ENCODE measurements at regions not wholly inside any gene's neighbourhood (a gene's known extent, or its start where the extent isn't known, plus 50 kb on each side); places are given as distances from the start of the nearest gene placed in this dataset.
A peak's percentile ranks its signal among the peaks of the same experiment; 100 is the strongest.

GRCh38 chr12:124096109-124096508 lies 123.1 kb downstream of the ZNF664 start:
- no CpG with 5 or more reads among the region's 15 CpGs for WGBS, 2 donors (ENCODE audit: extremely low coverage in 2 of 2, insufficient read length in 2 of 2, insufficient replicate concordance in 1 of 2)
- peak overlapping the region; percentile 64 for H3K14ac ChIP-seq (ENCODE audit: low read length)
- H4K91ac ChIP-seq (ENCODE audit: low read depth, low read length, poor library complexity), result no peak overlapping the region
- H4K8ac ChIP-seq (ENCODE audit: low read depth, low read length), result no peak overlapping the region
- H3K4me1 ChIP-seq (ENCODE audit: control insufficient read depth in 2 of 2, insufficient read depth in 1 of 2, low read depth in 1 of 2, low read length in 2 of 2), result peaks cover 19 to 24% of the 10 kb centered on the region in 2 donors
- H3K79me1 ChIP-seq (ENCODE audit: low read depth, low read length), result no peaks in the 10 kb centered on the region
- H2AK5ac ChIP-seq (ENCODE audit: low read depth, low read length), result peak overlapping the region; percentile 68
- no peak overlapping the region for H2AFZ ChIP-seq (ENCODE audit: low read length)
- DNase-seq (ENCODE audit: low spot score), result no peak
- H3K4me2 ChIP-seq (ENCODE audit: insufficient read depth, low read length, poor library complexity, severe bottlenecking), result no peak overlapping the region
- H2BK12ac ChIP-seq (ENCODE audit: low read length), result no peak overlapping the region
- H3K4ac ChIP-seq (ENCODE audit: low read length), result no peak overlapping the region
- peak overlapping the region; percentile 15 for H2BK15ac ChIP-seq (ENCODE audit: low read length)
- H3K36me3 ChIP-seq (replicated peaks in 1 of 2; ENCODE audit: control insufficient read depth in 2 of 2, insufficient read depth in 2 of 2, low read length in 2 of 2), result no peaks in the 10 kb centered on the region
- no peak overlapping the region for H2BK5ac ChIP-seq (ENCODE audit: low read length)
- H3K27me3 ChIP-seq (ENCODE audit: control insufficient read depth in 3 of 3, insufficient read depth in 3 of 3, low read depth in 1 of 3, low read length in 3 of 3), result no peaks in the 10 kb centered on the region
- H3K27ac ChIP-seq (replicated peaks; ENCODE audit: low read length), result no peak overlapping the region
- H3K9ac ChIP-seq (ENCODE audit: low read depth, low read length, poor library complexity), result no peak overlapping the region
- peaks cover 7 to 10% of the 10 kb centered on the region in 2 donors for H3K9me3 ChIP-seq (replicated peaks in 1 of 2; ENCODE audit: control insufficient read depth in 2 of 2, insufficient read depth in 1 of 2, low read depth in 1 of 2, low read length in 2 of 2)
- no peak overlapping the region for H2BK120ac ChIP-seq (ENCODE audit: low read depth, low read length)
- H3K23ac ChIP-seq (ENCODE audit: low read depth, low read length, poor library complexity), result no peak overlapping the region
- H3K4me3 ChIP-seq (ENCODE audit: low read length in 2 of 2), result no peak overlapping the region
- H3K18ac ChIP-seq (ENCODE audit: low read length), result peak overlapping the region; percentile 44

DNA sequence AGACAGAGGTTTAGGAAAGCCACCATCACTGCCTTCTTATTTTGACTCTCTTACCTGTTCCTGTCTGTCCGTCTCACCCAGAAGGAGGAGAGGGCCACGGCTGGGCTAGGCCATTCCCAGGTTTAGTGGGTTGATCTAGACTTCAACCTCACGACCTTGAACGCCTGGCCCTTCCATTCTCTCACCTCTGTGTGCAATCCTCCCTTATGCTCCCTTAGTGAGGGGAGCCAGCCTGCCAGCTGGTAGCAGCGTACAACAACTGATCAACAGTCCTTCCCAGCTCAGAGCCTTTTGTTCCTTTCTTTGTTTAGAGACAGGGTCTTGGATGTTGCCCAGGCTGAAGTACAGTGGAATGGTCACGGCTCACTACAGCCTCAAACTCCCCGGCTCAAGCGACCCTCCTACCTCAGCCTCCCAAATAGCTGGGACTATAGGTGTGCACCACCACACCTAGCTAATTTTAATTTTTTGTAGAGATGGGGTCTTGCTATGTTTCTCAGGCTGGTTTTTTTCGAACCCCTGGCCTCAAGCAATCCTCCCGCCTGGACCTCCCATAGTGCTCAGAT lies 123.9 kb downstream of the ZNF664 start:
- no peak overlapping the region for H2BK15ac ChIP-seq (ENCODE audit: low read length)
- no peak overlapping the region for H2AFZ ChIP-seq (ENCODE audit: low read length)
- H3K14ac ChIP-seq (ENCODE audit: low read length), result no peak overlapping the region
- peaks cover 19 to 24% of the 10 kb centered on the region in 2 donors for H3K4me1 ChIP-seq (ENCODE audit: control insufficient read depth in 2 of 2, insufficient read depth in 1 of 2, low read depth in 1 of 2, low read length in 2 of 2)
- no peak overlapping the region for H2BK5ac ChIP-seq (ENCODE audit: low read length)
- H2BK12ac ChIP-seq (ENCODE audit: low read length), result no peak overlapping the region
- H3K9me3 ChIP-seq (replicated peaks in 1 of 2; ENCODE audit: control insufficient read depth in 2 of 2, insufficient read depth in 1 of 2, low read depth in 1 of 2, low read length in 2 of 2), result peaks cover 7 to 10% of the 10 kb centered on the region in 2 donors
- H3K9ac ChIP-seq (ENCODE audit: low read depth, low read length, poor library complexity), result peak overlapping the region; percentile 22
- no peaks in the 10 kb centered on the region for H3K79me1 ChIP-seq (ENCODE audit: low read depth, low read length)
- H3K4me3 ChIP-seq (ENCODE audit: low read length in 2 of 2), result no peak overlapping the region
- DNase-seq (ENCODE audit: low spot score), result no peak
- no peak overlapping the region for H2BK120ac ChIP-seq (ENCODE audit: low read depth, low read length)
- no peaks in the 10 kb centered on the region for H3K27me3 ChIP-seq (ENCODE audit: control insufficient read depth in 3 of 3, insufficient read depth in 3 of 3, low read depth in 1 of 3, low read length in 3 of 3)
- H3K23ac ChIP-seq (ENCODE audit: low read depth, low read length, poor library complexity), result no peak overlapping the region
- no peak overlapping the region for H3K4me2 ChIP-seq (ENCODE audit: insufficient read depth, low read length, poor library complexity, severe bottlenecking)
- no CpG with 5 or more reads among the region's 10 CpGs for WGBS, 2 donors (ENCODE audit: extremely low coverage in 2 of 2, insufficient read length in 2 of 2, insufficient replicate concordance in 1 of 2)
- H3K27ac ChIP-seq (replicated peaks; ENCODE audit: low read length), result no peak overlapping the region
- H2AK5ac ChIP-seq (ENCODE audit: low read depth, low read length), result no peak overlapping the region
- H3K36me3 ChIP-seq (replicated peaks in 1 of 2; ENCODE audit: control insufficient read depth in 2 of 2, insufficient read depth in 2 of 2, low read length in 2 of 2), result no peaks in the 10 kb centered on the region
- no peak overlapping the region for H4K91ac ChIP-seq (ENCODE audit: low read depth, low read length, poor library complexity)
- no peak overlapping the region for H4K8ac ChIP-seq (ENCODE audit: low read depth, low read length)
- peak overlapping the region; percentile 56 for H3K18ac ChIP-seq (ENCODE audit: low read length)
- no peak overlapping the region for H3K4ac ChIP-seq (ENCODE audit: low read length)

- Histone ChIP-seq H3K18ac (ENCODE audit: low read length) (no peak overlapping the region), H2AFZ (ENCODE audit: low read length) (peak overlapping the region; percentile 27), H3K4me1 (ENCODE audit: control insufficient read depth in 2 of 2, insufficient read depth in 1 of 2, low read depth in 1 of 2, low read length in 2 of 2) (peaks cover 19 to 24% of the 10 kb centered on the region in 2 donors), H3K14ac (ENCODE audit: low read length) (no peak overlapping the region), H3K79me1 (ENCODE audit: low read depth, low read length) (no peaks in the 10 kb centered on the region), H4K8ac (ENCODE audit: low read depth, low read length) (no peak overlapping the region), H3K9ac (ENCODE audit: low read depth, low read length, poor library complexity) (no peak overlapping the region), H2BK5ac (ENCODE audit: low read length) (no peak overlapping the region), H4K91ac (ENCODE audit: low read depth, low read length, poor library complexity) (no peak overlapping the region), H2BK15ac (ENCODE audit: low read length) (no peak overlapping the region), H3K9me3 (replicated peaks in 1 of 2; ENCODE audit: control insufficient read depth in 2 of 2, insufficient read depth in 1 of 2, low read depth in 1 of 2, low read length in 2 of 2) (peaks cover 6 to 10% of the 10 kb centered on the region in 2 donors), H3K4me2 (ENCODE audit: insufficient read depth, low read length, poor library complexity, severe bottlenecking) (no peak overlapping the region), H2BK12ac (ENCODE audit: low read length) (no peak overlapping the region), H3K4ac (ENCODE audit: low read length) (no peak overlapping the region), H2BK120ac (ENCODE audit: low read depth, low read length) (no peak overlapping the region), H2AK5ac (ENCODE audit: low read depth, low read length) (no peak overlapping the region), H3K27me3 (ENCODE audit: control insufficient read depth in 3 of 3, insufficient read depth in 3 of 3, low read depth in 1 of 3, low read length in 3 of 3) (no peaks in the 10 kb centered on the region), H3K4me3 (ENCODE audit: low read length in 2 of 2) (no peak overlapping the region), H3K23ac (ENCODE audit: low read depth, low read length, poor library complexity) (no peak overlapping the region), H3K27ac (replicated peaks; ENCODE audit: low read length) (no peak overlapping the region), H3K36me3 (replicated peaks in 1 of 2; ENCODE audit: control insufficient read depth in 2 of 2, insufficient read depth in 2 of 2, low read length in 2 of 2) (no peaks in the 10 kb centered on the region)
- DNase-seq (ENCODE audit: low spot score), result no peak
- WGBS, 2 donors (ENCODE audit: extremely low coverage in 2 of 2, insufficient read length in 2 of 2, insufficient replicate concordance in 1 of 2), result no CpG with 5 or more reads among the region's 7 CpGs
Measured at GRCh38 chr12:124097701-124098100, 124.7 kb downstream of the ZNF664 start.

GRCh38 chr12:124098101-124098757 lies 125.2 kb downstream of the ZNF664 start:
- Histone ChIP-seq H3K9me3 (replicated peaks in 1 of 2; ENCODE audit: control insufficient read depth in 2 of 2, insufficient read depth in 1 of 2, low read depth in 1 of 2, low read length in 2 of 2) (peaks cover 3 to 13% of the 10 kb centered on the region in 2 donors), H3K27ac (replicated peaks; ENCODE audit: low read length) (no peak overlapping the region), H4K8ac (ENCODE audit: low read depth, low read length) (no peak overlapping the region), H2BK5ac (ENCODE audit: low read length) (no peak overlapping the region), H3K79me1 (ENCODE audit: low read depth, low read length) (no peaks in the 10 kb centered on the region), H3K27me3 (ENCODE audit: control insufficient read depth in 3 of 3, insufficient read depth in 3 of 3, low read depth in 1 of 3, low read length in 3 of 3) (no peaks in the 10 kb centered on the region), H3K9ac (ENCODE audit: low read depth, low read length, poor library complexity) (no peak overlapping the region), H3K4me1 (ENCODE audit: control insufficient read depth in 2 of 2, insufficient read depth in 1 of 2, low read depth in 1 of 2, low read length in 2 of 2) (peaks cover 19 to 24% of the 10 kb centered on the region in 2 donors), H4K91ac (ENCODE audit: low read depth, low read length, poor library complexity) (no peak overlapping the region), H2BK120ac (ENCODE audit: low read depth, low read length) (no peak overlapping the region), H3K4me3 (ENCODE audit: low read length in 2 of 2) (no peak overlapping the region), H3K4me2 (ENCODE audit: insufficient read depth, low read length, poor library complexity, severe bottlenecking) (no peak overlapping the region), H3K18ac (ENCODE audit: low read length) (peak overlapping the region; percentile 32), H2AK5ac (ENCODE audit: low read depth, low read length) (peak overlapping the region; percentile 44), H3K14ac (ENCODE audit: low read length) (no peak overlapping the region), H2BK15ac (ENCODE audit: low read length) (no peak overlapping the region), H2AFZ (ENCODE audit: low read length) (peak overlapping the region; percentile 27), H2BK12ac (ENCODE audit: low read length) (no peak overlapping the region), H3K36me3 (replicated peaks in 1 of 2; ENCODE audit: control insufficient read depth in 2 of 2, insufficient read depth in 2 of 2, low read length in 2 of 2) (no peaks in the 10 kb centered on the region), H3K23ac (ENCODE audit: low read depth, low read length, poor library complexity) (no peak overlapping the region), H3K4ac (ENCODE audit: low read length) (no peak overlapping the region)
- no CpG with 5 or more reads among the region's 14 CpGs for WGBS, 2 donors (ENCODE audit: extremely low coverage in 2 of 2, insufficient read length in 2 of 2, insufficient replicate concordance in 1 of 2)
- no peak for DNase-seq (ENCODE audit: low spot score)
